ENCODE measurements at regions not wholly inside any gene's neighbourhood (a gene's known extent, or its start where the extent isn't known, plus 50 kb on each side); places are given as distances from the start of the nearest gene placed in this dataset.

- no peak overlapping the region for H2AK5ac ChIP-seq (ENCODE audit: low read depth, low read length)
- H3K23ac ChIP-seq (ENCODE audit: low read depth, low read length, poor library complexity) = no peak overlapping the region
- no peak overlapping the region for H3K4ac ChIP-seq (ENCODE audit: low read length)
- H3K79me1 ChIP-seq (ENCODE audit: low read depth, low read length) = no peaks in the 10 kb centered on the region
- no peaks in the 10 kb centered on the region for H3K36me3 ChIP-seq (replicated peaks in 1 of 2; ENCODE audit: control insufficient read depth in 2 of 2, insufficient read depth in 2 of 2, low read length in 2 of 2)
- H3K4me3 ChIP-seq (ENCODE audit: low read length in 2 of 2) = no peak overlapping the region
- peaks cover 0 to 7% (median 0%) of the 10 kb centered on the region in 3 experiments for H3K27me3 ChIP-seq (ENCODE audit: control insufficient read depth in 3 of 3, insufficient read depth in 3 of 3, low read depth in 1 of 3, low read length in 3 of 3)
- no peak overlapping the region for H3K14ac ChIP-seq (ENCODE audit: low read length)
- no peak overlapping the region for H4K91ac ChIP-seq (ENCODE audit: low read depth, low read length, poor library complexity)
- no peak overlapping the region for H2BK5ac ChIP-seq (ENCODE audit: low read length)
- no peak overlapping the region for H2BK12ac ChIP-seq (ENCODE audit: low read length)
- H2BK120ac ChIP-seq (ENCODE audit: low read depth, low read length) = no peak overlapping the region
- no peak overlapping the region for H3K4me2 ChIP-seq (ENCODE audit: insufficient read depth, low read length, poor library complexity, severe bottlenecking)
- no peak overlapping the region for H3K18ac ChIP-seq (ENCODE audit: low read length)
- no peak overlapping the region for H2AFZ ChIP-seq (ENCODE audit: low read length)
- H4K8ac ChIP-seq (ENCODE audit: low read depth, low read length) = no peak overlapping the region
- no peaks in the 10 kb centered on the region for H3K4me1 ChIP-seq (ENCODE audit: control insufficient read depth in 2 of 2, insufficient read depth in 1 of 2, low read depth in 1 of 2, low read length in 2 of 2)
- no peak overlapping the region for H3K9ac ChIP-seq (ENCODE audit: low read depth, low read length, poor library complexity)
- DNase-seq (ENCODE audit: low spot score) = no peak
- H3K27ac ChIP-seq (replicated peaks; ENCODE audit: low read length) = no peak overlapping the region
- no peak overlapping the region for H2BK15ac ChIP-seq (ENCODE audit: low read length)
- WGBS, 2 donors (ENCODE audit: extremely low coverage in 2 of 2, insufficient read length in 2 of 2, insufficient replicate concordance in 1 of 2) = no CpG with 5 or more reads among the region's 4 CpGs
- H3K9me3 ChIP-seq (replicated peaks in 1 of 2; ENCODE audit: control insufficient read depth in 2 of 2, insufficient read depth in 1 of 2, low read depth in 1 of 2, low read length in 2 of 2) = no peaks in the 10 kb centered on the region
Observed at GRCh38 chr11:86186386-86186785, 58.2 kb upstream of the EED start.

DNA sequence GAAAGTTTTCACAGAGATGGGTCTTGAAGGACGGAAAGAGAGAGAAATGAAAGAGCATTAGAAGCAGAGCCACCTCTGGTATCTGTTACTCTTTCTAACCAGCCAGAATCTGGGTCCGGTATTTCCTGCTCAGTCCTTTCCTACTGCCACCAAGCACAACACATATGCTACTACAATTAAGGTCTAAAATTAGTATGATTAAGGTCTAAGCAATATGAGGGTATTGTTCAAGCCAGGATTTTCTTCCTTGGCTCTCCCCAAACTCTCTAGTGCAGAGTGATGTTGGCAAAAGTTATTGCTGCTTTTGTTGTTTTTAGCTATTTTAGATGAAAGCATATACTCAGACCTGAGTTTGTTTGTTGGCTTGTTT is 59.2 kb upstream of the EED start:
- H3K14ac ChIP-seq (ENCODE audit: low read length) = no peak overlapping the region
- DNase-seq (ENCODE audit: low spot score) = no peak
- H3K36me3 ChIP-seq (replicated peaks in 1 of 2; ENCODE audit: control insufficient read depth in 2 of 2, insufficient read depth in 2 of 2, low read length in 2 of 2) = no peaks in the 10 kb centered on the region
- no peak overlapping the region for H3K4ac ChIP-seq (ENCODE audit: low read length)
- no peak overlapping the region for H3K23ac ChIP-seq (ENCODE audit: low read depth, low read length, poor library complexity)
- no peak overlapping the region for H2BK120ac ChIP-seq (ENCODE audit: low read depth, low read length)
- no peak overlapping the region for H2AFZ ChIP-seq (ENCODE audit: low read length)
- no peak overlapping the region for H2BK15ac ChIP-seq (ENCODE audit: low read length)
- H3K27ac ChIP-seq (replicated peaks; ENCODE audit: low read length) = no peak overlapping the region
- H3K18ac ChIP-seq (ENCODE audit: low read length) = no peak overlapping the region
- H3K27me3 ChIP-seq (ENCODE audit: control insufficient read depth in 3 of 3, insufficient read depth in 3 of 3, low read depth in 1 of 3, low read length in 3 of 3) = peaks cover 0 to 4% (median 0%) of the 10 kb centered on the region in 3 experiments
- no peak overlapping the region for H4K91ac ChIP-seq (ENCODE audit: low read depth, low read length, poor library complexity)
- no peaks in the 10 kb centered on the region for H3K79me1 ChIP-seq (ENCODE audit: low read depth, low read length)
- H2BK12ac ChIP-seq (ENCODE audit: low read length) = no peak overlapping the region
- no peak overlapping the region for H2AK5ac ChIP-seq (ENCODE audit: low read depth, low read length)
- H3K4me3 ChIP-seq (ENCODE audit: low read length in 2 of 2) = no peak overlapping the region
- no peak overlapping the region for H3K4me2 ChIP-seq (ENCODE audit: insufficient read depth, low read length, poor library complexity, severe bottlenecking)
- no peak overlapping the region for H2BK5ac ChIP-seq (ENCODE audit: low read length)
- WGBS, 2 donors (ENCODE audit: extremely low coverage in 2 of 2, insufficient read length in 2 of 2, insufficient replicate concordance in 1 of 2) = no CpG with 5 or more reads among the region's 2 CpGs
- no peak overlapping the region for H3K9ac ChIP-seq (ENCODE audit: low read depth, low read length, poor library complexity)
- no peaks in the 10 kb centered on the region for H3K9me3 ChIP-seq (replicated peaks in 1 of 2; ENCODE audit: control insufficient read depth in 2 of 2, insufficient read depth in 1 of 2, low read depth in 1 of 2, low read length in 2 of 2)
- H4K8ac ChIP-seq (ENCODE audit: low read depth, low read length) = no peak overlapping the region
- no peaks in the 10 kb centered on the region for H3K4me1 ChIP-seq (ENCODE audit: control insufficient read depth in 2 of 2, insufficient read depth in 1 of 2, low read depth in 1 of 2, low read length in 2 of 2)

GRCh38 chr11:86184728-86185380 is 59.7 kb upstream of the EED start:
- H3K27me3 ChIP-seq (ENCODE audit: control insufficient read depth in 3 of 3, insufficient read depth in 3 of 3, low read depth in 1 of 3, low read length in 3 of 3) = peaks cover 0 to 4% (median 0%) of the 10 kb centered on the region in 3 experiments
- H3K18ac ChIP-seq (ENCODE audit: low read length) = no peak overlapping the region
- H3K4me2 ChIP-seq (ENCODE audit: insufficient read depth, low read length, poor library complexity, severe bottlenecking) = no peak overlapping the region
- H3K4me3 ChIP-seq (ENCODE audit: low read length in 2 of 2) = no peak overlapping the region
- no peak overlapping the region for H2AFZ ChIP-seq (ENCODE audit: low read length)
- no peak overlapping the region for H4K8ac ChIP-seq (ENCODE audit: low read depth, low read length)
- no peak overlapping the region for H2BK5ac ChIP-seq (ENCODE audit: low read length)
- H3K23ac ChIP-seq (ENCODE audit: low read depth, low read length, poor library complexity) = no peak overlapping the region
- no peaks in the 10 kb centered on the region for H3K36me3 ChIP-seq (replicated peaks in 1 of 2; ENCODE audit: control insufficient read depth in 2 of 2, insufficient read depth in 2 of 2, low read length in 2 of 2)
- H2BK15ac ChIP-seq (ENCODE audit: low read length) = no peak overlapping the region
- H4K91ac ChIP-seq (ENCODE audit: low read depth, low read length, poor library complexity) = no peak overlapping the region
- H3K9me3 ChIP-seq (replicated peaks in 1 of 2; ENCODE audit: control insufficient read depth in 2 of 2, insufficient read depth in 1 of 2, low read depth in 1 of 2, low read length in 2 of 2) = no peaks in the 10 kb centered on the region
- no peak overlapping the region for H3K14ac ChIP-seq (ENCODE audit: low read length)
- H3K27ac ChIP-seq (replicated peaks; ENCODE audit: low read length) = no peak overlapping the region
- H2BK12ac ChIP-seq (ENCODE audit: low read length) = no peak overlapping the region
- H3K4me1 ChIP-seq (ENCODE audit: control insufficient read depth in 2 of 2, insufficient read depth in 1 of 2, low read depth in 1 of 2, low read length in 2 of 2) = no peaks in the 10 kb centered on the region
- H3K4ac ChIP-seq (ENCODE audit: low read length) = no peak overlapping the region
- no peak for DNase-seq (ENCODE audit: low spot score)
- no CpG with 5 or more reads among the region's 5 CpGs for WGBS, 2 donors (ENCODE audit: extremely low coverage in 2 of 2, insufficient read length in 2 of 2, insufficient replicate concordance in 1 of 2)
- H2BK120ac ChIP-seq (ENCODE audit: low read depth, low read length) = no peak overlapping the region
- no peaks in the 10 kb centered on the region for H3K79me1 ChIP-seq (ENCODE audit: low read depth, low read length)
- H3K9ac ChIP-seq (ENCODE audit: low read depth, low read length, poor library complexity) = no peak overlapping the region
- no peak overlapping the region for H2AK5ac ChIP-seq (ENCODE audit: low read depth, low read length)

DNA sequence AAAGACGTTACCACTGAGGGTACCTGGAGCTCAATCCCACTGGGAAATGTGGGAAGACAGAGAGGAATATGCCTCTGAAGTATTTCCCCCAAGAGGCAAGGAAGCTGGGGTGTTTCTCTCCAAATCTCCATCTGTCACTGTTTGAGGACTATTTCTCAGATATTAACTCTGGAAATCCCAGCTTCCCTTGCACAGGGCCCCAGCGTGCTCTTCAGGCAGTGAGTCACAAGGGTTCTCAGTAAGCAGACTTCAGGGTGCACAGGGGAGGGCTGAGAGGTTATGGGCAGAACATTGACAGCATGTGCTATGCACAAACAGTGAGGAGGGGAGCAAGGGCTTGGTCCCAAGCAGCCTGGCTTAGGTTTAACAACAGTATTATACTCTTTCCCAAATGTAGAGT is 60.9 kb upstream of the EED start:
- Histone ChIP-seq H2BK15ac (ENCODE audit: low read length) (no peak overlapping the region), H3K14ac (ENCODE audit: low read length) (no peak overlapping the region), H2BK5ac (ENCODE audit: low read length) (no peak overlapping the region), H3K9me3 (replicated peaks in 1 of 2; ENCODE audit: control insufficient read depth in 2 of 2, insufficient read depth in 1 of 2, low read depth in 1 of 2, low read length in 2 of 2) (no peaks in the 10 kb centered on the region), H2BK120ac (ENCODE audit: low read depth, low read length) (no peak overlapping the region), H3K4me3 (ENCODE audit: low read length in 2 of 2) (no peak overlapping the region), H3K4ac (ENCODE audit: low read length) (no peak overlapping the region), H2AFZ (ENCODE audit: low read length) (no peak overlapping the region), H3K27ac (replicated peaks; ENCODE audit: low read length) (no peak overlapping the region), H3K27me3 (ENCODE audit: control insufficient read depth in 3 of 3, insufficient read depth in 3 of 3, low read depth in 1 of 3, low read length in 3 of 3) (peaks cover 0 to 4% (median 0%) of the 10 kb centered on the region in 3 experiments), H3K9ac (ENCODE audit: low read depth, low read length, poor library complexity) (no peak overlapping the region), H3K18ac (ENCODE audit: low read length) (no peak overlapping the region), H3K36me3 (replicated peaks in 1 of 2; ENCODE audit: control insufficient read depth in 2 of 2, insufficient read depth in 2 of 2, low read length in 2 of 2) (no peaks in the 10 kb centered on the region), H3K4me2 (ENCODE audit: insufficient read depth, low read length, poor library complexity, severe bottlenecking) (no peak overlapping the region), H4K8ac (ENCODE audit: low read depth, low read length) (no peak overlapping the region), H4K91ac (ENCODE audit: low read depth, low read length, poor library complexity) (no peak overlapping the region), H3K23ac (ENCODE audit: low read depth, low read length, poor library complexity) (no peak overlapping the region), H3K4me1 (ENCODE audit: control insufficient read depth in 2 of 2, insufficient read depth in 1 of 2, low read depth in 1 of 2, low read length in 2 of 2) (no peaks in the 10 kb centered on the region), H2AK5ac (ENCODE audit: low read depth, low read length) (no peak overlapping the region), H3K79me1 (ENCODE audit: low read depth, low read length) (no peaks in the 10 kb centered on the region), H2BK12ac (ENCODE audit: low read length) (no peak overlapping the region)
- DNase-seq (ENCODE audit: low spot score) = no peak
- WGBS, 2 donors (ENCODE audit: extremely low coverage in 2 of 2, insufficient read length in 2 of 2, insufficient replicate concordance in 1 of 2) = no CpG with 5 or more reads among the region's 2 CpGs

All from neuronal stem cell (in vitro differentiated cells).